Stromal cell of bone marrow (primary cell): ENCODE measurements at regions not wholly inside any gene's neighbourhood (a gene's known extent, or its start where the extent isn't known, plus 50 kb on each side); places are given as distances from the start of the nearest gene placed in this dataset.
"Not testable (repeated sequence)": the region's sequence is repeated elsewhere in the genome, so short reads cannot be mapped to it uniquely, and the experiment has no call there.

Source experiments
- DNase-seq: peaks from one replicate; pipeline ENCODE4 v3.0.0-alpha.2; 2012; ENCODE audit warnings: low read depth

- DNase-seq, result not testable (repeated sequence)
Observed at GRCh38 chr11:114805431-114805830, 127.1 kb downstream of the NXPE2 start.

GRCh38 chr11:114811971-114812370, 133.6 kb downstream of the NXPE2 start:
- no peak for DNase-seq

- no peak for DNase-seq
Observed at GRCh38 chr11:114812733-114813132, 134.4 kb downstream of the NXPE2 start.

- no peak for DNase-seq
Observed at GRCh38 chr11:114813189-114813718, 134.9 kb downstream of the NXPE2 start.

- no peak for DNase-seq
Observed at GRCh38 chr11:114815176-114815575, 136.8 kb downstream of the NXPE2 start.

- DNase-seq, result no peak
Observed at GRCh38 chr11:114815761-114816160, 137.4 kb downstream of the NXPE2 start.

- DNase-seq, result no peak
Observed at GRCh38 chr11:114816791-114817190, 138.5 kb downstream of the NXPE2 start.

GRCh38 chr11:114818382-114818781, 140.1 kb downstream of the NXPE2 start:
- no peak for DNase-seq

- DNase-seq, result no peak
Observed at GRCh38 chr11:114819028-114819427, 140.7 kb downstream of the NXPE2 start.

- DNase-seq, result no peak
Observed at GRCh38 chr11:114820621-114821020, 142.3 kb downstream of the NXPE2 start.

- DNase-seq, result no peak
Observed at GRCh38 chr11:114821621-114822412, 143.5 kb downstream of the NXPE2 start.

- DNase-seq, result no peak
Observed at GRCh38 chr11:114826910-114827442, 148.6 kb downstream of the NXPE2 start.

GRCh38 chr11:114827736-114828135, 149.4 kb downstream of the NXPE2 start:
- DNase-seq, result no peak

- DNase-seq, result no peak
Observed at GRCh38 chr11:114832532-114833125, 154.3 kb downstream of the NXPE2 start.

- no peak for DNase-seq
Observed at GRCh38 chr11:114836161-114836560, 157.8 kb downstream of the NXPE2 start.

- DNase-seq, result no peak
Observed at GRCh38 chr11:114844896-114845295, 166.6 kb downstream of the NXPE2 start.

- no peak for DNase-seq
Observed at GRCh38 chr11:114845766-114846415, 167.6 kb downstream of the NXPE2 start.

GRCh38 chr11:114846416-114846791, 168.1 kb downstream of the NXPE2 start:
- no peak for DNase-seq

- DNase-seq, result no peak
Observed at GRCh38 chr11:114847306-114847975, 169.1 kb downstream of the NXPE2 start.

- no peak for DNase-seq
Observed at GRCh38 chr11:114848027-114848426, 169.7 kb downstream of the NXPE2 start.

GRCh38 chr11:114857281-114857680, 179.0 kb downstream of the NXPE2 start:
- no peak for DNase-seq

- DNase-seq, result no peak
Observed at GRCh38 chr11:114864896-114865295, 186.6 kb downstream of the NXPE2 start.
